Naive thymus-derived CD4-positive, alpha-beta T cell (primary cell): ENCODE measurements at regions not wholly inside any gene's neighbourhood (a gene's known extent, or its start where the extent isn't known, plus 50 kb on each side); places are given as distances from the start of the nearest gene placed in this dataset.
"Not testable (repeated sequence)": the region's sequence is repeated elsewhere in the genome, so short reads cannot be mapped to it uniquely, and the experiment has no call there.

Source experiments
- ATAC-seq: fragments of 150-1000 bp; cut with Tn5 transposase; 2 replicates; pipeline ENCODE4 v1.10.0; 2021; ENCODE audit warnings: mild to moderate bottlenecking, moderate library complexity
- CTCF ChIA-PET: fragments of 350-600 bp; sonication (Branson Sonifier 250); formaldehyde crosslinking; loops from one replicate; lab custom pipeline; 2021; ENCODE audit warnings: antibody characterized with exemption; lab: Charles Lee
- POLR2A ChIA-PET: fragments of 350-600 bp; sonication (Branson Sonifier 250); formaldehyde crosslinking; loops from one replicate; lab custom pipeline; 2021; ENCODE audit warnings: antibody characterized with exemption, inconsistent platforms; lab: Charles Lee
- DNase-seq, 9 donors: peaks; one replicate each; pipeline versions ENCODE4 v3.0.0 to v3.0.0-alpha.2; 2020 to 2022; ENCODE audit warnings: mixed read lengths in 1 of 9
- H3K27ac ChIP-seq: one replicate; pipeline ENCODE4 v1.7.0; 2013; ENCODE audit warnings: mild to moderate bottlenecking, low read depth, low read length, moderate library complexity
- H3K27me3 ChIP-seq, 2 donors: one replicate each; pipeline ENCODE4 v1.7.0; 2013; ENCODE audit warnings: low read length in 2 of 2, mild to moderate bottlenecking in 2 of 2, moderate library complexity in 2 of 2; ENCODE audit not compliant: control insufficient read depth in 2 of 2, insufficient read depth in 2 of 2
- H3K36me3 ChIP-seq, 3 experiments: 1 replicate in 2 of 3; 2 replicates in 1 of 3; pipeline ENCODE4 v1.7.0; 2013; ENCODE audit warnings: low read length in 3 of 3, mild to moderate bottlenecking in 3 of 3, moderate library complexity in 1 of 3; ENCODE audit not compliant: insufficient read depth in 3 of 3, control insufficient read depth in 2 of 3
- H3K4me1 ChIP-seq, 2 donors: one replicate each; pipeline ENCODE4 v1.7.0; 2013; ENCODE audit warnings: low read length in 2 of 2, mild to moderate bottlenecking in 2 of 2, moderate library complexity in 1 of 2; ENCODE audit not compliant: control insufficient read depth in 2 of 2, insufficient read depth in 2 of 2
- H3K4me3 ChIP-seq: 2 replicates; pipeline ENCODE4 v1.7.0; 2013; ENCODE audit warnings: mild to moderate bottlenecking, low read length
- H3K9me3 ChIP-seq, 3 experiments: 1 replicate in 2 of 3; 2 replicates in 1 of 3; pipeline ENCODE4 v1.7.0; 2013; ENCODE audit warnings: low read length in 3 of 3; ENCODE audit not compliant: control insufficient read depth in 2 of 3
- H3K27ac Mint-ChIP-seq, 9 donors: one replicate each; pipeline ENCODE4 v1.8.0; 2020 to 2022; ENCODE audit warnings: mixed read lengths in 9 of 9, mild to moderate bottlenecking in 8 of 9, moderate library complexity in 5 of 9, inconsistent platforms in 2 of 9
- H3K27me3 Mint-ChIP-seq, 5 donors: one replicate each; pipeline ENCODE4 v1.8.0; 2021 to 2022; ENCODE audit warnings: mixed read lengths in 5 of 5, mild to moderate bottlenecking in 1 of 5
- H3K36me3 Mint-ChIP-seq, 5 donors: one replicate each; pipeline ENCODE4 v1.8.0; 2020 to 2022; ENCODE audit warnings: mixed read lengths in 5 of 5, mild to moderate bottlenecking in 3 of 5, inconsistent platforms in 1 of 5
- H3K4me1 Mint-ChIP-seq, 7 donors: one replicate each; pipeline ENCODE4 v1.8.0; 2020 to 2022; ENCODE audit warnings: mixed read lengths in 7 of 7, mild to moderate bottlenecking in 3 of 7, inconsistent platforms in 1 of 7
- H3K4me3 Mint-ChIP-seq, 10 donors: one replicate each; pipeline ENCODE4 v1.8.0; 2020 to 2022; ENCODE audit warnings: mild to moderate bottlenecking in 10 of 10, mixed read lengths in 10 of 10, moderate library complexity in 6 of 10, inconsistent platforms in 2 of 10
- H3K9me3 Mint-ChIP-seq, 11 donors: one replicate each; pipeline ENCODE4 v1.8.0; 2020 to 2022; ENCODE audit warnings: mixed read lengths in 11 of 11, mild to moderate bottlenecking in 4 of 11, inconsistent platforms in 1 of 11, moderate library complexity in 1 of 11
- intact Hi-C, 2 donors: fragments of 100-400 bp; cut with micrococcal nuclease; formaldehyde crosslinking; loops; one replicate each; pipeline ENCODE4 v1.15.1; 2023

DNA sequence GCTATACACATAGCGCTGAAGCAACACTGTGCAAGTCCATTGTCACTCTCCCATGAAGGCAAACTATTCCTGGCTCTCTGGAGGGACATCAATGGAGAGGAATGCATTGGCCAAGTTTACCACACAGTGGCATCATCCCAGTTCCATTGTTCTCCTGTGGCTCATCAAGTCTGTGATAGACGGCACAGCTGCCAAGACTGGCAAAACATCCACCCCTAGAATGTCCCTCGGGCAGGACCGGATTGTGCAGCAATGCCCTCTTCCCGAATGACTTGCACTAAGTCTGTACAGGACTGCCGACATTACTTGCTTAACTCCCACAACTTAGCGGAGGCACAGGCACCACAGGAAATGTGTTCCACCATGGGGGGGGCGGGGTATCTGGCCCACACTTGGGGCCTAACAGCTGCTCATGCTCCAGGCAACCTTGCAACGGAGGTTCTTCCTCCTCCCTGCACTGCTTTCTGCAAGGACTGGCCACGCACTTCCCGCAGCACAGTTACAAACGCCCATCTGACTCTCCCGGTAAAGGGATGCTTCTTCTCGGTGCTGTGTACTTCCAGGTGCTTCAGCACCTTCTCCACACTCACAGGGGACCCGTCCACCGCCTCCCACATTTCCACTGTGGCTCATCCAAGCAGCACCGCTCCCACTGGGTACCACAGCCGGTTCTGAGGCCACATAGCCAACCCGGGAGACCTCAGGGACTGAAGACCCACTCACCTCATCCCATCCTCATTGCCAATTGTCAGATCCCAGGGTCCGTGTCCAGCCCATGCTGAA lies 1309.6 kb upstream of the RAG2 start:
- no peak for DNase-seq
- Histone ChIP-seq H3K27me3 (no peaks in the 10 kb centered on the region), H3K4me3 (no peak overlapping the region), H3K4me1 (no peaks in the 10 kb centered on the region), H3K36me3 (no peaks in the 10 kb centered on the region), H3K27ac (no peak overlapping the region), H3K9me3 (peaks cover 0 to 6% (median 0%) of the 10 kb centered on the region in 3 experiments)
- Mint-ChIP-seq H3K27ac (no peak overlapping the region), H3K4me1 (no peaks in the 10 kb centered on the region), H3K27me3 (no peaks in the 10 kb centered on the region), H3K9me3 (peaks cover 2 to 14% (median 8%) of the 10 kb centered on the region in 11 donors), H3K4me3 (no peak overlapping the region), H3K36me3 (peaks cover 0 to 3% (median 0%) of the 10 kb centered on the region in 5 donors)
- ATAC-seq = no peak
- ChIA-PET POLR2A (no interaction called here), CTCF (no interaction called here)
- intact Hi-C loops = no loop called here

DNA sequence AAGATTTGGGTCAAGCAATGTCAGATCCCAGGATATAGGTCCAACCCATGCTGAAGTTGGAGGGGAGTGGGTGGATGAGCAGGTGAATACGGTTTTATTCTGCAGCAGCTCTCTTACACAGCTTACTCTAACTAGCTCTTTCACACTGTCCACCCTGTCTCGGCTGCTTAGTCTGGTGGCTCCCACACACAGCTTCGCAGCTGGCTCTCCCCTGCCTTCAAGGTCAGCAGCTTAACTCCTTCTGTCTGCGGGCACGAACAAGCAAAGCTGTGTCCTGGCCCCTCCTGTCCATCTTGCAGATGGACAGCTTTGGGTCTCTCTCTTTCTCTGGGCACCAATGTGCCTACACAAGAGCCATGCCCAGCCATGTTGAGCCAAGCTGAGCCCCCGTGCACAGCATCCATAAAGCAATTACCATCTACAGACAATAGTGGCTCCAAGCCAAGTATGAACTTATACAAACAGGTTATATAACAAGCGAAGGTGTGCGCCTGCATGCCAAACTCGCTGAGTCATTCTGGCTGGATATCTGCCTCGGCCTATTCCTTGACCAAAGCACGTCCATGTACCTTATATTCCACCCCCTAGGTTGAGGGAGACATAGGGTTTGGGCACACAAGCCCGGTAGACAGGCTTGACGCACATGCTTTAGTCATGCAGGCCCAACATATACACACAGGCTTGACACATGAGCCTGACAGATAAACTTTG lies 1307.8 kb upstream of the RAG2 start:
- H3K27ac Mint-ChIP-seq = no peak overlapping the region
- CTCF ChIA-PET = no interaction called here

DNA sequence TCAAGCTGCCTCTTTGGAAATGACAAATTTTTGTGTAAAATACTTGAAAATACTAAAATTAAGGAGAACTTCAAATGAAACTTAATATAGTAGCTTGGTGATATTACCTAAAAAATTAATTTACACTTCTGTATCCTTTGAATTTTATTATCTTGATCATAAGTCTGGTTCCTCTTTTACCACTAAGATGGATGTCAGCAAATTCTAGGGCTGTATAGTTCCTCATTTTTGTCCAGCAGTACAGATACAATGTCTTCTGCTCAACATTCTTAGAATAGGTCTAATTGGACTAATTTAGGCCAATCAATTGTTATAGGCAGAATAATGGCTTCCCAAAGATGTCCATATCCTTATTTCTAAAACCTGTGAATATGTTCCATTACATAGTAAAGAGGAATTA lies 1298.0 kb upstream of the RAG2 start:
- CTCF ChIA-PET = no interaction called here
- Mint-ChIP-seq H3K27ac (no peak overlapping the region), H3K4me3 (no peak overlapping the region), H3K4me1 (no peaks in the 10 kb centered on the region), H3K9me3 (peaks cover 0 to 24% (median 14%) of the 10 kb centered on the region in 11 donors), H3K27me3 (no peaks in the 10 kb centered on the region), H3K36me3 (no peaks in the 10 kb centered on the region)
- DNase-seq = no peak
- no peaks in the 10 kb centered on the region for H3K36me3 ChIP-seq
- no peaks in the 10 kb centered on the region for H3K4me1 ChIP-seq
- POLR2A ChIA-PET = no interaction called here
- H3K27me3 ChIP-seq = no peaks in the 10 kb centered on the region
- no peaks in the 10 kb centered on the region for H3K9me3 ChIP-seq
- ATAC-seq = no peak
- no peak overlapping the region for H3K27ac ChIP-seq
- intact Hi-C loops = no loop called here
- H3K4me3 ChIP-seq = no peak overlapping the region

More for the DNA sequence above, 1307.8 kb upstream of the RAG2 start:
- Mint-ChIP-seq H3K27me3 (no peaks in the 10 kb centered on the region), H3K4me1 (no peaks in the 10 kb centered on the region), H3K4me3 (no peak overlapping the region), H3K36me3 (peaks cover 0 to 3% (median 0%) of the 10 kb centered on the region in 5 donors), H3K9me3 (peaks cover 2 to 20% (median 10%) of the 10 kb centered on the region in 11 donors)
- DNase-seq (no peak), ATAC-seq (no peak)
- POLR2A ChIA-PET = no interaction called here
- H3K27me3 ChIP-seq = no peaks in the 10 kb centered on the region
- intact Hi-C loops = no loop called here
- H3K36me3 ChIP-seq = no peaks in the 10 kb centered on the region
- peaks cover 0 to 6% (median 0%) of the 10 kb centered on the region in 3 experiments for H3K9me3 ChIP-seq
- no peaks in the 10 kb centered on the region for H3K4me1 ChIP-seq
- H3K27ac ChIP-seq = no peak overlapping the region
- H3K4me3 ChIP-seq = no peak overlapping the region

DNA sequence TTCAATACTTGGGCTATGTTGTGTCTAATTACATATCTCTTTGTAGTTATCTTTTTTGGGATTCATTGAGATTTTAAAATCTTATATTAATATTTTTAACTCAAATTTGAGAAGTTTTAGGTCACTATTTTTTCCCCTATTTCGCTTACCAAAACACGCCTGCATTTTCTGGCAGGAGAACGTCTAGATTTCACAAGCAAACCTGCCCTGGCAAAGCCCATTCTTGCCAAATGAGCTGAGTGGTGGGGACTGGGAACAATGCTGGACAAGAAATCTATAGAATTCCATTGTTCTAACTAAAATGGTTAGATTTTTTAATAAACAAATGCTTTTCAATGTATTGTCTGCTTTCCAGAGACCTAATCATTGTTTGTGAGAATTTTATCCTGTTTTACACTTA lies 1283.7 kb upstream of the RAG2 start:
- Mint-ChIP-seq H3K36me3 (no peaks in the 10 kb centered on the region), H3K4me3 (no peak overlapping the region), H3K4me1 (no peaks in the 10 kb centered on the region), H3K27ac (no peak overlapping the region), H3K9me3 (peaks cover 0 to 10% (median 2%) of the 10 kb centered on the region in 11 donors), H3K27me3 (no peaks in the 10 kb centered on the region)
- intact Hi-C loops = no loop called here
- H3K4me1 ChIP-seq = no peaks in the 10 kb centered on the region
- no peak for DNase-seq
- POLR2A ChIA-PET = no interaction called here
- no peak overlapping the region for H3K27ac ChIP-seq
- CTCF ChIA-PET = no interaction called here
- ATAC-seq = no peak
- no peaks in the 10 kb centered on the region for H3K27me3 ChIP-seq
- H3K4me3 ChIP-seq = no peak overlapping the region
- no peaks in the 10 kb centered on the region for H3K9me3 ChIP-seq
- no peaks in the 10 kb centered on the region for H3K36me3 ChIP-seq

DNA sequence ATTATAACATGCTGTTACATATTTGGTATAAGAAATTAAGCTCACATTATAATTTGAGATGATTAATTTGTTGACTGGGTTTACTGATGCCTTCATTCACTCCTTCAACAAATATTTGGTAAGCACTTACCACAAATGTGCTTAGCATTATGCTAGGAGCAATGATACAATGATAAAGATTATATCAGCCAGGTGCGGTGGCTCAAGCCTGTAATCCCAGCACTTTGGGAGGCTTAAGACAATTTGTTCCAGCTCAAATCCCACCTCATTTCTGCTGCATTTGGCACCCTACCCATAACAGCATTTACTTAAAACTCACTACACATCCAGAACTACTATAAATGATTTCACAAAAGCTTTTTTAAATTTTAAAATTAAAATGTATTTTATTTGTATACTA lies 1263.6 kb upstream of the RAG2 start:
- ATAC-seq (no peak), DNase-seq (no peak)
- intact Hi-C loops = no loop called here
- CTCF ChIA-PET = no interaction called here
- H3K9me3 Mint-ChIP-seq = peaks cover 0 to 6% (median 2%) of the 10 kb centered on the region in 11 donors
- no peak overlapping the region for H3K4me3 Mint-ChIP-seq
- no peak overlapping the region for H3K27ac Mint-ChIP-seq
- no peaks in the 10 kb centered on the region for H3K4me1 Mint-ChIP-seq
- no peaks in the 10 kb centered on the region for H3K36me3 ChIP-seq
- no peaks in the 10 kb centered on the region for H3K9me3 ChIP-seq
- POLR2A ChIA-PET = no interaction called here
- no peaks in the 10 kb centered on the region for H3K27me3 Mint-ChIP-seq
- H3K27me3 ChIP-seq = no peaks in the 10 kb centered on the region
- H3K4me1 ChIP-seq = no peaks in the 10 kb centered on the region
- H3K4me3 ChIP-seq = no peak overlapping the region
- peaks cover 0 to 5% (median 0%) of the 10 kb centered on the region in 5 donors for H3K36me3 Mint-ChIP-seq
- H3K27ac ChIP-seq = no peak overlapping the region

DNA sequence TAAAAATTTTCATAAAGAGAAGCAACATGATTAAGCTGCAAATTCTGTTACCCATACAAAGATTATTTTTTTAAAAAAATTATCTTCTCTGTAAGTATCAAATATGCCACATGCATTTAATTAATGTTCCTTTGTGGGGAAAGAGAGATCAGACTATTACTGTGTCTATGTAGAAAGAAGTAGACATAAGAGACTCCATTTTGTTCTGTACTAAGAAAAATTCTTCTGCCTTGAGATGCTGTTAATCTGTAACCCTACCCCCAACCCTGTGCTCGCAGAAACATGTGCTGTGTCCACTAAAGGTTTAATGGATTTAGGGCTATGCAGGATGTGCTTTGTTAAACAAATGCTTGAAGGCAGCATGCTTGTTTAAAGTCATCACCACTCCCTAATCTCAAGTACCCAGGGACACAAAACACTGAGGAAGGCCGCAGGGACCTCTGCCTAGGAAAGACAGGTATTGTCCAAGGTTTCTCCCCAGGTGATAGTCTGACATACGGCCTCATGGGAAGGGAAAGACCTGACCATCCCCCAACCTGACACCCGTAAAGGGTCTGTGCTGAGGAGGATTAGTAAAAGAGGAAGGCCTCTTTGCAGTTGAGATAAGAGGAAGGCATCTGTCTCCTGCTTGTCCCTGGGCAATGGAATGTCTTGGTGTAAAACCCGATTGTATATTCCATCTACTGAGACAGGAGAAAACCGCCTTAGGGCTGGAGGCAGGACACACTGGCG lies 1260.9 kb upstream of the RAG2 start:
- H3K27ac ChIP-seq, H3K36me3 Mint-ChIP-seq, H3K4me3 Mint-ChIP-seq, H3K36me3 ChIP-seq, DNase-seq, H3K27me3 Mint-ChIP-seq, H3K4me1 Mint-ChIP-seq, H3K4me1 ChIP-seq, H3K9me3 ChIP-seq, H3K4me3 ChIP-seq, POLR2A ChIA-PET, intact Hi-C loops, H3K27ac Mint-ChIP-seq, H3K27me3 ChIP-seq, ATAC-seq: not testable (repeated sequence)
- peaks cover 0 to 21% (median 3%) of the 10 kb centered on the region in 11 donors for H3K9me3 Mint-ChIP-seq
- CTCF ChIA-PET = interaction anchor here (0.7 kb wide), 1 partner anchor 49 kb away, joined by 3 read pairs; no protein-coding TSS in a partner anchor
